ENCODE measurements at regions not wholly inside any gene's neighbourhood (a gene's known extent, or its start where the extent isn't known, plus 50 kb on each side); places are given as distances from the start of the nearest gene placed in this dataset.

DNA sequence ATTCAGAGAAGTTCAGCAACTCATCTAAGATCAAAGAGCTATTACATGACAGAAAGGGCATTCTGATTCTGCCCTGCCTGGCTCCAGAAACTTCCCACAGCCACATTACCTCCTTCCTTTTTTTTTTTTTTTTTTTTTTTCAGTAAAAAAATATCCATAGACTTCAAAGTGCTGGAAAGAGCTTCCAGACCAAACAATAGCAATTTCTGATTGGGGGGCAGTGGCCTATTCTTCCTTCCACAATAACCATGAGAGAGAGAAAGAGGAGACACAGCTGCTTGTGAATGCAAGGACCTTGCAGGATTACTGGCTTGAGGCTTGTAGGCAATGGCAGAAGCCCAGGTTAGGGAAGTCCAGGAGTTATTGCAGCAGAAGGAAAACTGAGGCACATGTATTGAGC lies 151.0 kb upstream of the TOX3 start:
- TF ChIP-seq, protein P1, sequence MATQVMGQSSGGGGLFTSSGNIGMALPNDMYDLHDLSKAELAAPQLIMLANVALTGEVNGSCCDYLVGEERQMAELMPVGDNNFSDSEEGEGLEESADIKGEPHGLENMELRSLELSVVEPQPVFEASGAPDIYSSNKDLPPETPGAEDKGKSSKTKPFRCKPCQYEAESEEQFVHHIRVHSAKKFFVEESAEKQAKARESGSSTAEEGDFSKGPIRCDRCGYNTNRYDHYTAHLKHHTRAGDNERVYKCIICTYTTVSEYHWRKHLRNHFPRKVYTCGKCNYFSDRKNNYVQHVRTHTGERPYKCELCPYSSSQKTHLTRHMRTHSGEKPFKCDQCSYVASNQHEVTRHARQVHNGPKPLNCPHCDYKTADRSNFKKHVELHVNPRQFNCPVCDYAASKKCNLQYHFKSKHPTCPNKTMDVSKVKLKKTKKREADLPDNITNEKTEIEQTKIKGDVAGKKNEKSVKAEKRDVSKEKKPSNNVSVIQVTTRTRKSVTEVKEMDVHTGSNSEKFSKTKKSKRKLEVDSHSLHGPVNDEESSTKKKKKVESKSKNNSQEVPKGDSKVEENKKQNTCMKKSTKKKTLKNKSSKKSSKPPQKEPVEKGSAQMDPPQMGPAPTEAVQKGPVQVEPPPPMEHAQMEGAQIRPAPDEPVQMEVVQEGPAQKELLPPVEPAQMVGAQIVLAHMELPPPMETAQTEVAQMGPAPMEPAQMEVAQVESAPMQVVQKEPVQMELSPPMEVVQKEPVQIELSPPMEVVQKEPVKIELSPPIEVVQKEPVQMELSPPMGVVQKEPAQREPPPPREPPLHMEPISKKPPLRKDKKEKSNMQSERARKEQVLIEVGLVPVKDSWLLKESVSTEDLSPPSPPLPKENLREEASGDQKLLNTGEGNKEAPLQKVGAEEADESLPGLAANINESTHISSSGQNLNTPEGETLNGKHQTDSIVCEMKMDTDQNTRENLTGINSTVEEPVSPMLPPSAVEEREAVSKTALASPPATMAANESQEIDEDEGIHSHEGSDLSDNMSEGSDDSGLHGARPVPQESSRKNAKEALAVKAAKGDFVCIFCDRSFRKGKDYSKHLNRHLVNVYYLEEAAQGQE (IDR thresholded peaks at IDR 0.05; ENCODE audit: low read depth) = no peak
- TF ChIP-seq FOXM1 (IDR thresholded peaks at IDR 0.05; ENCODE audit: borderline replicate concordance, low read depth) = no peak
- TF ChIP-seq EGR1 (IDR thresholded peaks at IDR 0.05) = no peak
- TF ChIP-seq TAF1 (IDR thresholded peaks at IDR 0.05; ENCODE audit: low read depth) = no peak
- TF ChIP-seq, protein P2, sequence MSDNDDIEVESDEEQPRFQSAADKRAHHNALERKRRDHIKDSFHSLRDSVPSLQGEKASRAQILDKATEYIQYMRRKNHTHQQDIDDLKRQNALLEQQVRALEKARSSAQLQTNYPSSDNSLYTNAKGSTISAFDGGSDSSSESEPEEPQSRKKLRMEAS (IDR thresholded peaks at IDR 0.05) = no peak
- TF ChIP-seq, protein P3, sequence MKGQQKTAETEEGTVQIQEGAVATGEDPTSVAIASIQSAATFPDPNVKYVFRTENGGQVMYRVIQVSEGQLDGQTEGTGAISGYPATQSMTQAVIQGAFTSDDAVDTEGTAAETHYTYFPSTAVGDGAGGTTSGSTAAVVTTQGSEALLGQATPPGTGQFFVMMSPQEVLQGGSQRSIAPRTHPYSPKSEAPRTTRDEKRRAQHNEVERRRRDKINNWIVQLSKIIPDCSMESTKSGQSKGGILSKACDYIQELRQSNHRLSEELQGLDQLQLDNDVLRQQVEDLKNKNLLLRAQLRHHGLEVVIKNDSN (IDR thresholded peaks at IDR 0.05) = no peak
- TF ChIP-seq CEBPB (IDR thresholded peaks at IDR 0.05) = no peak
- TF ChIP-seq TCF12 (IDR thresholded peaks at IDR 0.05; ENCODE audit: low read depth) = no peak
- TF ChIP-seq CREB1 (IDR thresholded peaks at IDR 0.05; ENCODE audit: low read depth) = no peak
- TF ChIP-seq EP300 (IDR thresholded peaks at IDR 0.05; ENCODE audit: borderline replicate concordance) = no peak
- no peak for TF ChIP-seq RAD21 (IDR thresholded peaks at IDR 0.05; ENCODE audit: low read depth)
- no peak for TF ChIP-seq ZBTB7A (IDR thresholded peaks at IDR 0.05; ENCODE audit: low read depth)
- no peak for TF ChIP-seq TEAD4 (IDR thresholded peaks at IDR 0.05)
- TF ChIP-seq NFIC (IDR thresholded peaks at IDR 0.05) = no peak
- TF ChIP-seq YY1 (IDR thresholded peaks at IDR 0.05; ENCODE audit: low read depth) = no peak

DNA sequence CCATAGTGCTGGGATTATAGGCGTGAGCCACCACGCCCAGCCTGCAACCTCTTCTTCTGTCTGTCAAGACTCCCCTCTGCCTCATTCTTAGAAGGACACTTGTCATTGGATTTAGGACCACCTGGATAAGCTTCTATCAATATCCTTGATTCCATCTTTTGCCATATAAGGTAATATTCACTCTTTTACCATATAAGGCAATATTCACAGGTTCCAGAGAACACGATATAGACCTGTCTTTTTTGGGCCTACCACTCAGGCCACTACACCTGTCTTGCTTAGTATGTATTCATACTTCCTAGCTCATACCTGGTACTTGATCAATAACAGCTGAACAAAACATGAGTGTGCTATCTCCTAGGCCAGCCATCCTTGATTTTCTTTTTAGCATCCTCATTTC lies 149.2 kb upstream of the TOX3 start:
- TF ChIP-seq TCF12 (IDR thresholded peaks at IDR 0.05; ENCODE audit: low read depth) (no peak), NFIC (IDR thresholded peaks at IDR 0.05) (no peak), YY1 (IDR thresholded peaks at IDR 0.05; ENCODE audit: low read depth) (no peak), EGR1 (IDR thresholded peaks at IDR 0.05) (no peak), EP300 (IDR thresholded peaks at IDR 0.05; ENCODE audit: borderline replicate concordance) (no peak), CREB1 (IDR thresholded peaks at IDR 0.05; ENCODE audit: low read depth) (no peak), RAD21 (IDR thresholded peaks at IDR 0.05; ENCODE audit: low read depth) (no peak), TEAD4 (IDR thresholded peaks at IDR 0.05) (no peak), TAF1 (IDR thresholded peaks at IDR 0.05; ENCODE audit: low read depth) (no peak), ZBTB7A (IDR thresholded peaks at IDR 0.05; ENCODE audit: low read depth) (no peak), CEBPB (IDR thresholded peaks at IDR 0.05) (no peak), FOXM1 (IDR thresholded peaks at IDR 0.05; ENCODE audit: borderline replicate concordance, low read depth) (no peak)
- TF ChIP-seq, protein P2 (IDR thresholded peaks at IDR 0.05) = no peak
- TF ChIP-seq, protein P3 (IDR thresholded peaks at IDR 0.05) = no peak
- TF ChIP-seq, protein P1 (IDR thresholded peaks at IDR 0.05; ENCODE audit: low read depth) = no peak

DNA sequence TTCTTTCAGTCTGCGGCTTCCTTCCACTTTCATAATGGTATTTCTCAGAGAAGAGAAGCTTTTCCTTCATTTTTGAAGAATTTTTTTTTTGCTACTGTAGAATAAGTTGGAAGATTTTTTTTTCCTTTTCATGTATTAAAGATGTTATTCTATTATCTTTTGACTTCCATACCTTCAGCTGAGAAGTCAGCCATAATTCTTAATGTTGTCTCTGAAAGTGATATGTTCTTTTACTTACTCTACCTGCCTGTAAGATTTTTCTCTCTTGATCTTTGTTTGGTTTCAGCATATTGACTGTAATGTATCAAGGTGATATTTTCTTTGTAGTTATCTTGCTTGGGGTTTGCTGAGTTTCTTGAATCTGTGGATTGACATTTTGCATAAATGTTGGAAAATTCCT lies 143.5 kb upstream of the TOX3 start:
- TF ChIP-seq, protein P2 (IDR thresholded peaks at IDR 0.05) = no peak
- TF ChIP-seq, protein P3 (IDR thresholded peaks at IDR 0.05) = no peak
- TF ChIP-seq ZBTB7A (IDR thresholded peaks at IDR 0.05; ENCODE audit: low read depth) (no peak), CEBPB (IDR thresholded peaks at IDR 0.05) (no peak), FOXM1 (IDR thresholded peaks at IDR 0.05; ENCODE audit: borderline replicate concordance, low read depth) (no peak), RAD21 (IDR thresholded peaks at IDR 0.05; ENCODE audit: low read depth) (no peak)

DNA sequence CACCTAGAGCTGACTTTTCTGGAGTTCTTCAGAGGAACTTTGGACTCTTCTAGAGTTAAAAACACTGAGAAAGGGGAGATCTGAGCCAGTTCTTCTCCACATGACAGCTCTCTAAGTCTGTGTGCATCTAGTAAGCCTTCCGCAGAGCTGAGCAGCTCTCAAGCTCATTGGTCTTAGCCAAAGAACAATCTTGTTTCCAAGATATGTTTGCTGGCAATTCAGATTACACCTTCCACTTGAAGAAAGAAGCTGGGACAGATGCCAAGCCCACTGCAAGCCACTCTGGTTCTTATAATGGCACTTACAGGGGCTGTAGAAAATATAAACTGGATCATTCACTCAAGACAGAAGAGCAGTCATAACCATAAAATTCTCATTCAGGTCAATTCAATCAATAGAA lies 134.1 kb upstream of the TOX3 start:
- TF ChIP-seq EGR1 (IDR thresholded peaks at IDR 0.05) (no peak), TAF1 (IDR thresholded peaks at IDR 0.05; ENCODE audit: low read depth) (no peak), FOXM1 (IDR thresholded peaks at IDR 0.05; ENCODE audit: borderline replicate concordance, low read depth) (no peak), TEAD4 (IDR thresholded peaks at IDR 0.05) (no peak), ZBTB7A (IDR thresholded peaks at IDR 0.05; ENCODE audit: low read depth) (no peak), TCF12 (IDR thresholded peaks at IDR 0.05; ENCODE audit: low read depth) (no peak), NFIC (IDR thresholded peaks at IDR 0.05) (no peak), RAD21 (IDR thresholded peaks at IDR 0.05; ENCODE audit: low read depth) (no peak), CEBPB (IDR thresholded peaks at IDR 0.05) (no peak), YY1 (IDR thresholded peaks at IDR 0.05; ENCODE audit: low read depth) (no peak), CREB1 (IDR thresholded peaks at IDR 0.05; ENCODE audit: low read depth) (no peak)
- TF ChIP-seq, protein P3 (IDR thresholded peaks at IDR 0.05) = no peak
- TF ChIP-seq, protein P2 (IDR thresholded peaks at IDR 0.05) = no peak
- TF ChIP-seq, protein P1 (IDR thresholded peaks at IDR 0.05; ENCODE audit: low read depth) = no peak

Measured in Ishikawa (cell line).